ENCODE measurements at regions not wholly inside any gene's neighbourhood (a gene's known extent, or its start where the extent isn't known, plus 50 kb on each side); places are given as distances from the start of the nearest gene placed in this dataset.

- no peak for TF ChIP-seq AFF1 (IDR thresholded peaks at IDR 0.05; ENCODE audit: low read depth in 1 of 2, partially characterized antibody in 2 of 2)
- no peak for TF ChIP-seq CEBPZ (IDR thresholded peaks at IDR 0.05; ENCODE audit: borderline replicate concordance, low read depth, low read length)
- TF ChIP-seq ZSCAN32 (CRISPR knock-in tag; IDR thresholded peaks at IDR 0.05) = no peak
These were observed 143.6 kb upstream of the TRPC6 start (continued) for GRCh38 chr11:101727451-101727850.

All from K562 (cell line).